GM12872 (cell line): ENCODE measurements at regions not wholly inside any gene's neighbourhood (a gene's known extent, or its start where the extent isn't known, plus 50 kb on each side); places are given as distances from the start of the nearest gene placed in this dataset.

Experiments
- TF ChIP-seq, protein P1 (sequence below): IDR thresholded peaks from 3 replicates; pipeline ENCODE4 v1.5.1; 2011; ENCODE audit warnings: low read depth, mild to moderate bottlenecking, low read length, moderate library complexity; ENCODE audit not compliant: insufficient read depth

DNA sequence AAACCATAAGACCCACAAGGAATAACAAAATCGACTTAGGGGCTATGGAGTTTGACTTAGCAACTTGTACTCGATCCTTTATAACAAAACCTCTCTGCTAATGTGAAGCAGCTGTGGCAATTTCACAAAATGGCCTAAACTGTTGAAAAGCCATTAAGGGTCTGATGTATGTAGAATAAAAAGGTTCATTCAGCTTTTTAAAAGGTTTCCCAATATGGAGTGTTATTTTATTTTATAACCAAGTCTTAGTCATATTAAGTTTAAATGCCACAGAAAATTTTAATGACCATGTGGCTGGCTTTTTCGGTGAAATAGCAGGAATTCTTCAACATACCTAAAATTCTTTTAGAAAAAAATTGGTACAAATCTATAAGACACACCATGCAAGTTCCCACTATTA, 291.8 kb upstream of the HAND2 start:
- TF ChIP-seq, protein P1, sequence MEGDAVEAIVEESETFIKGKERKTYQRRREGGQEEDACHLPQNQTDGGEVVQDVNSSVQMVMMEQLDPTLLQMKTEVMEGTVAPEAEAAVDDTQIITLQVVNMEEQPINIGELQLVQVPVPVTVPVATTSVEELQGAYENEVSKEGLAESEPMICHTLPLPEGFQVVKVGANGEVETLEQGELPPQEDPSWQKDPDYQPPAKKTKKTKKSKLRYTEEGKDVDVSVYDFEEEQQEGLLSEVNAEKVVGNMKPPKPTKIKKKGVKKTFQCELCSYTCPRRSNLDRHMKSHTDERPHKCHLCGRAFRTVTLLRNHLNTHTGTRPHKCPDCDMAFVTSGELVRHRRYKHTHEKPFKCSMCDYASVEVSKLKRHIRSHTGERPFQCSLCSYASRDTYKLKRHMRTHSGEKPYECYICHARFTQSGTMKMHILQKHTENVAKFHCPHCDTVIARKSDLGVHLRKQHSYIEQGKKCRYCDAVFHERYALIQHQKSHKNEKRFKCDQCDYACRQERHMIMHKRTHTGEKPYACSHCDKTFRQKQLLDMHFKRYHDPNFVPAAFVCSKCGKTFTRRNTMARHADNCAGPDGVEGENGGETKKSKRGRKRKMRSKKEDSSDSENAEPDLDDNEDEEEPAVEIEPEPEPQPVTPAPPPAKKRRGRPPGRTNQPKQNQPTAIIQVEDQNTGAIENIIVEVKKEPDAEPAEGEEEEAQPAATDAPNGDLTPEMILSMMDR, result no peak

- TF ChIP-seq, protein P1, result no peak
These were observed 291.0 kb upstream of the HAND2 start for GRCh38 chr4:173821036-173821435.

DNA sequence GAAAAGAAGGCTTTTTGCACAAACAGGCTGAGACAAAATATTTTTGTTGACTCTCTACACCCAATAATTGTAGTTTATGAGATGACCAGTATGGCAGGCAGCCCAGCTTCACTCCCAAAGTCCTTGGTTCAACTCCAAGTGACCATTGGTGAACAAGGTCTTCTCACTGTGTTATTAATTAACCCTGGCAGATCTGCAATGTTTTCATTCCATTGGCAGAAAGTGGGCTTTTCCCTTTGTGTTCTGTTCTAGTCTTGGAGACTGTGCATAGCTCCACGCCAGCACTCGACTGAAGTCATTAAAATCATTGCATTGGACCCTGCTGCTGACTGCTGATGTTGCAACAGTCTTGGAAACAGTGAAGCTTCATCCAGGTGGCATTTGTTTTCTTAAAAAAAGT, 277.3 kb upstream of the HAND2 start:
- TF ChIP-seq, protein P1, result no peak

- TF ChIP-seq, protein P1, result no peak
These were observed 275.9 kb upstream of the HAND2 start for GRCh38 chr4:173805884-173806283.

DNA sequence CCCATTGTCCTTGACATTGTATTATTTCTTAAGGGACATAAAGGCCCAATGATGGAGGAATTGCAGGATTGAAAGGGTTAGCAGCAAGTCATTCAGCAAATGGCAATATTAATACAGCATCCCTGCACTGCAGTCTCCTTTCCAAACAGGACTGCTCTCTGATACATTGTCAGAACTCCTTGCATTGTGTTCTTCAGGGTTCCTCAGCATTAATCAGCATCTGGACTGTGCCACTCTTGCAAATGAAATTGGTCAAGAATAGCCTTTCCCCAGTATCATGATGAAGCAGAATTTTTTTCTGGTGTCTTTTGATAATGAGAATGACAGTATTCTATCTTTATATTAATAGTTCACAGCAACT, 272.6 kb upstream of the HAND2 start:
- TF ChIP-seq, protein P1, result no peak

GRCh38 chr4:173801876-173802661, 272.0 kb upstream of the HAND2 start:
- TF ChIP-seq, protein P1, result no peak

DNA sequence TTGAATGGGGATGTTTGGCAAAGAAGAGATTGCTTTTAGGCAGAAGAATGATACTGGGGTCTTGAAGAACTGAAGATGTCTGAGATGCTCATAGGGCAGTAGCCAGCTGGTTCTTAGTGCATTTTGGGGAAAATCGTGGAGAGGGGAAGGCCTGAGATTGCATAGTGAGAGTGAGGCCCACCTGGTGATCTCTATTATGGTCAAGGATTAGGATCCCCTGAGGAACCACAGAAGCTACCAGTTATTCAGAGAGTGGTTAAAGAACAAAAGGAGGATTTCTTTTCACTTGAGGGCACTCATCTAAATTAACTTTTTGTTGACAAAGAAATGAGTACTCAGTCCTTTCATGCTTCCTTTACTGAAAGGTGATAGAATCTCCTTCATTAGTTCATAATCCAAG, 271.3 kb upstream of the HAND2 start:
- TF ChIP-seq, protein P1, result no peak
